ENCODE measurements at regions not wholly inside any gene's neighbourhood (a gene's known extent, or its start where the extent isn't known, plus 50 kb on each side); places are given as distances from the start of the nearest gene placed in this dataset.

GRCh38 chr12:127075981-127076380 is 1191.0 kb upstream of the TMEM132C start:
- TF ChIP-seq CTCF (IDR thresholded peaks at IDR 0.05; ENCODE audit: insufficient read depth, low read length, poor library complexity, severe bottlenecking): no peak
- TF ChIP-seq EZH2phosphoT487 (conservative IDR thresholded peaks at IDR 0.05; ENCODE audit: low read length): no peak
